D721Med (cell line): ENCODE measurements at regions not wholly inside any gene's neighbourhood (a gene's known extent, or its start where the extent isn't known, plus 50 kb on each side); places are given as distances from the start of the nearest gene placed in this dataset.

Experiments used
- DNase-seq: peaks from one replicate; pipeline ENCODE4 v3.0.0; 2011; ENCODE audit warnings: low spot score; ENCODE audit not compliant: insufficient read length
- FAIRE-seq: peaks from 2 replicates; lab custom pipeline; 2011; peaks lifted over from hg19 to GRCh38; lab: Jason Lieb, UNC
- CTCF ChIP-seq: IDR thresholded peaks from 2 replicates; pipeline ENCODE4 v1.5.1; 2012; ENCODE audit warnings: mild to moderate bottlenecking, control low read depth; ENCODE audit not compliant: insufficient read depth; ENCODE audit errors: missing control alignments

DNA sequence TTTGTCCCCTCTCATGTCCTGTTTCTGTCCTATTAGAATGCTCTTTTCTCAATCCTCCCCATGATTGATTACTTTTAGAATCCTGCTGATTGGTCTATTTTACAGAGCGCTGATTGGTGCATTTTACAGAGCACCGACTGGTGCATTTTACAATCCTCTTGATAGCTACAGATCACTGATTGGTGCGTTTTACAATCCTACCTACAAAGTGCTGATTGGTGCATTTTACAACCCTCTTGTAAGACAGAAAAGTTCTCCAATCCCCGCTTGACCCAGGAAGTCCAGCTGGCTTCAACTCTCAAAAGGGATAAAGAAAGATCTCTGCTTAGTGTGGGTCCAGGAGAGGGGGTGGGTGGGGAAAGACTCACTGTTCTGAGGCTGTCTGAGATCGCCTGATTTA lies 71.3 kb downstream of the DHRS2 start:
- FAIRE-seq (no peak), DNase-seq (no peak)
- TF ChIP-seq CTCF, result no peak

GRCh38 chr14:23708343-23708742 lies 72.2 kb downstream of the DHRS2 start:
- TF ChIP-seq CTCF, result no peak
- FAIRE-seq (no peak), DNase-seq (no peak)

- DNase-seq (no peak), FAIRE-seq (no peak)
- TF ChIP-seq CTCF, result no peak
Observed at GRCh38 chr14:23709923-23710322, 73.8 kb downstream of the DHRS2 start.

DNA sequence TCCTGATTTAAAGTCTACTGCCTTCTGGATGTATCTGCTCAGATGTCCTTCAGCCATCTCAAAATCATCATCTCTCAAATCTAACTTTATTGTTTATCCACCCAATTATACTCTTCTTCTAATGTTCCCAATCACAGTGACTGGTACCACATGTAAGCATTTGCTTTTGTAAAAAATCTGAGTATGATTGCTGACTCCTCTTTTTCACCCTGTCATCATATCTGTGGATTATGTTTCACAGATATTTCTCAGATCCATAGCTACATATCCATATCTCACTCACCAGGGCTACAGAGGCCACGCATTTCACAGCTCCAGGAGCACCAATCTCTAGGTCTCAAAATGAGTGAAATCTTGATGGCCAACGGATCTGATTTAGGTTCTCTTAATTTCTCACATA lies 76.1 kb downstream of the DHRS2 start:
- DNase-seq (no peak), FAIRE-seq (no peak)
- TF ChIP-seq CTCF, result no peak

DNA sequence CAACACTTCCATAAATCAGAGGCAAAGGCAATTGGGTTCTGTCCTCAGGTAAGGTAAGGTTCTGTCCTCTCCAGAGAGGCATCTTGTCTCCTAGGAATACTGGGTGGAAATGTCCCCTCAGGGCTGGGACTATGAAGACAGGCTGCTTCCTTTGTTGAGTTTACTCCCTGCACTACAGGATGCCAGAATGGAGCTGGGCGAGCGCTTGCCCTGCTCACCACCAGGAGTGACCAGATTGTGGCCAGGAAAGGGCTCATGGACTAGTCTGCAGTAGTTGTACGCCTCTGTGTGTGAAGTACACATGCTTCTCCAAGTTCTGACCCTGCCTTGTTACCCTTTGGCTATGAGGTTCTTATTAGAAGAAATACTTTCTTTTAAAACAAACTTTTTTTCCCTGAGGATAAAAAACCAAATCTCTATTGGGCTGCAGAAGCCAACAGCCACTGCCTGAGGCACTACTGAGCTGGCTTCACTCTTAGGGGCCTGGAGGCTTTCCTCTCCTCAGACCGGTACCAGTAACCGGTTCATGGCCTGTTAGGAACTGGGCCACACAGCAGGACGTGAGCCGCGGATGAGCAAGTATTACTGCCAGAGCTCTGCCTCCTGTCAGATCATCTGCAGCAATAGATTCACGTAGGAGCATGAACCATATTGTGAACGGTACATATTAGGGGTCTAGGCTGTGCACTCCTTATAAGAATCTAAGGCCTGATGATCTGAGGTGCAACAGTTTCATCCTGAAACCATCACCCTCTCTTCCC lies 83.2 kb downstream of the DHRS2 start:
- FAIRE-seq (no peak), DNase-seq (no peak)
- no peak for TF ChIP-seq CTCF

GRCh38 chr14:23722675-23723074 lies 86.5 kb downstream of the DHRS2 start:
- DNase-seq, result no peak
- no peak for TF ChIP-seq CTCF
- FAIRE-seq, result no peak

GRCh38 chr14:23723911-23724310 lies 87.7 kb downstream of the DHRS2 start:
- DNase-seq (no peak), FAIRE-seq (no peak)
- TF ChIP-seq CTCF, result no peak
